HG03039 (cell line): ENCODE measurements at regions not wholly inside any gene's neighbourhood (a gene's known extent, or its start where the extent isn't known, plus 50 kb on each side); places are given as distances from the start of the nearest gene placed in this dataset.
A peak's percentile ranks its signal among the peaks of the same experiment; 100 is the strongest.
"Not testable (repeated sequence)": the region's sequence is repeated elsewhere in the genome, so short reads cannot be mapped to it uniquely, and the experiment has no call there.

Experiments used
- ATAC-seq: cut with Tn5 transposase; IDR thresholded peaks from one replicate; pipeline ENCODE4 v1.9.1; 2021; ENCODE audit warnings: mild to moderate bottlenecking, moderate library complexity; ENCODE audit not compliant: unreplicated experiment

- no peak for ATAC-seq
These were observed 380.2 kb downstream of the LNPK start for GRCh38 chr2:175621821-175622220.

- no peak for ATAC-seq
These were observed 382.0 kb downstream of the LNPK start for GRCh38 chr2:175620106-175620505.

GRCh38 chr2:175619179-175620045, 382.7 kb downstream of the LNPK start:
- no peak for ATAC-seq

- ATAC-seq = no peak
These were observed 389.8 kb downstream of the LNPK start for GRCh38 chr2:175612280-175612679.

- ATAC-seq = no peak
These were observed 395.8 kb downstream of the LNPK start for GRCh38 chr2:175606010-175606841.

GRCh38 chr2:175605640-175606009, 396.4 kb downstream of the LNPK start:
- ATAC-seq = no peak

GRCh38 chr2:175601969-175602368, 400.1 kb downstream of the LNPK start:
- ATAC-seq = no peak

- no peak for ATAC-seq
These were observed 401.9 kb downstream of the LNPK start for GRCh38 chr2:175599966-175600831.

GRCh38 chr2:175597286-175597685, 404.8 kb downstream of the LNPK start:
- ATAC-seq = no peak

- ATAC-seq = no peak
These were observed 406.9 kb downstream of the LNPK start for GRCh38 chr2:175595139-175595538.

- not testable (repeated sequence) for ATAC-seq
These were observed 408.2 kb downstream of the LNPK start for GRCh38 chr2:175593686-175594525.

- ATAC-seq = not testable (repeated sequence)
These were observed 406.7 kb upstream of the ATP5MC3 start for GRCh38 chr2:175588213-175588612.

GRCh38 chr2:175585496-175585895, 404.0 kb upstream of the ATP5MC3 start:
- ATAC-seq = no peak

- no peak for ATAC-seq
These were observed 399.1 kb upstream of the ATP5MC3 start for GRCh38 chr2:175580652-175581051.

- no peak for ATAC-seq
These were observed 398.1 kb upstream of the ATP5MC3 start for GRCh38 chr2:175579646-175580045.

- no peak for ATAC-seq
These were observed 396.0 kb upstream of the ATP5MC3 start for GRCh38 chr2:175577368-175577970.

- ATAC-seq = no peak
These were observed 395.4 kb upstream of the ATP5MC3 start for GRCh38 chr2:175576875-175577274.

GRCh38 chr2:175576270-175576669, 394.8 kb upstream of the ATP5MC3 start:
- ATAC-seq = no peak

GRCh38 chr2:175575346-175576258, 394.1 kb upstream of the ATP5MC3 start:
- peak; percentile 87 for ATAC-seq
